ENCODE measurements at regions not wholly inside any gene's neighbourhood (a gene's known extent, or its start where the extent isn't known, plus 50 kb on each side); places are given as distances from the start of the nearest gene placed in this dataset.

GRCh38 chr16:85386467-85387170 is 226.5 kb upstream of the GSE1 start:
- no peaks in the 10 kb centered on the region for H3K9me1 ChIP-seq (ENCODE audit: control insufficient read depth, extremely low read depth, insufficient read depth, low read length)
- H3K4me3 ChIP-seq (ENCODE audit: control insufficient read depth in 2 of 3, extremely low read depth in 1 of 3, insufficient read depth in 2 of 3, low read depth in 1 of 3, low read length in 3 of 3): no peak overlapping the region
- TF ChIP-seq CTCF (optimal IDR thresholded peaks at IDR 0.05 in 1 of 3, IDR thresholded peaks at IDR 0.05 in 1 of 3, conservative IDR thresholded peaks at IDR 0.05 in 1 of 3; ENCODE audit: extremely low read depth in 1 of 3, insufficient read depth in 2 of 3, low read length in 3 of 3) (no peak), EZH2 (IDR thresholded peaks at IDR 0.05; ENCODE audit: low read length) (no peak)
- H3K4me1 ChIP-seq (ENCODE audit: control insufficient read depth, extremely low read depth, insufficient read depth, low read length): peaks cover 37% of the 10 kb centered on the region
- no peak overlapping the region for H2AFZ ChIP-seq (ENCODE audit: control insufficient read depth, low read length)
- no peak overlapping the region for H3K9ac ChIP-seq (ENCODE audit: control insufficient read depth, extremely low read depth, insufficient read depth, low read length)
- FAIRE-seq (no peak), DNase-seq (ENCODE audit: low read depth, low spot score) (no peak)
- peaks cover 5% of the 10 kb centered on the region for H4K20me1 ChIP-seq (ENCODE audit: control insufficient read depth, extremely low read depth, insufficient read depth, low read length)
- H3K36me3 ChIP-seq (ENCODE audit: control insufficient read depth in 2 of 2, extremely low read depth in 1 of 2, insufficient read depth in 2 of 2, low read length in 2 of 2): no peaks in the 10 kb centered on the region
- H3K79me2 ChIP-seq (ENCODE audit: control insufficient read depth, insufficient read depth, low read length): no peaks in the 10 kb centered on the region
- no peak overlapping the region for H3K27ac ChIP-seq (ENCODE audit: control insufficient read depth, insufficient read depth, low read length)
- H3K9me3 ChIP-seq (ENCODE audit: control insufficient read depth, low read depth, low read length): no peaks in the 10 kb centered on the region
- peaks cover 5% of the 10 kb centered on the region for H3K27me3 ChIP-seq (ENCODE audit: control insufficient read depth, extremely low read depth, insufficient read depth, low read length)
- no peak overlapping the region for H3K4me2 ChIP-seq (ENCODE audit: control insufficient read depth, extremely low read depth, insufficient read depth, low read depth, low read length)
- dilution Hi-C loops (cut with MboI; ENCODE audit: extremely low pct_ligation_motif_present, low sequenced_read_pairs): no loop called here

GRCh38 chr16:85387171-85387507 is 226.0 kb upstream of the GSE1 start:
- no peak overlapping the region for H3K4me2 ChIP-seq (ENCODE audit: control insufficient read depth, extremely low read depth, insufficient read depth, low read depth, low read length)
- no peaks in the 10 kb centered on the region for H3K36me3 ChIP-seq (ENCODE audit: control insufficient read depth in 2 of 2, extremely low read depth in 1 of 2, insufficient read depth in 2 of 2, low read length in 2 of 2)
- H3K4me1 ChIP-seq (ENCODE audit: control insufficient read depth, extremely low read depth, insufficient read depth, low read length): peaks cover 41% of the 10 kb centered on the region
- FAIRE-seq (no peak), DNase-seq (ENCODE audit: low read depth, low spot score) (no peak)
- peaks cover 5% of the 10 kb centered on the region for H3K27me3 ChIP-seq (ENCODE audit: control insufficient read depth, extremely low read depth, insufficient read depth, low read length)
- H3K9me1 ChIP-seq (ENCODE audit: control insufficient read depth, extremely low read depth, insufficient read depth, low read length): no peaks in the 10 kb centered on the region
- H2AFZ ChIP-seq (ENCODE audit: control insufficient read depth, low read length): no peak overlapping the region
- no peak for TF ChIP-seq CTCF (optimal IDR thresholded peaks at IDR 0.05 in 1 of 3, IDR thresholded peaks at IDR 0.05 in 1 of 3, conservative IDR thresholded peaks at IDR 0.05 in 1 of 3; ENCODE audit: extremely low read depth in 1 of 3, insufficient read depth in 2 of 3, low read length in 3 of 3)
- TF ChIP-seq EZH2 (IDR thresholded peaks at IDR 0.05; ENCODE audit: low read length): no peak
- dilution Hi-C loops (cut with MboI; ENCODE audit: extremely low pct_ligation_motif_present, low sequenced_read_pairs): no loop called here
- H3K9me3 ChIP-seq (ENCODE audit: control insufficient read depth, low read depth, low read length): no peaks in the 10 kb centered on the region
- no peak overlapping the region for H3K4me3 ChIP-seq (ENCODE audit: control insufficient read depth in 2 of 3, extremely low read depth in 1 of 3, insufficient read depth in 2 of 3, low read depth in 1 of 3, low read length in 3 of 3)
- no peak overlapping the region for H3K9ac ChIP-seq (ENCODE audit: control insufficient read depth, extremely low read depth, insufficient read depth, low read length)
- H3K79me2 ChIP-seq (ENCODE audit: control insufficient read depth, insufficient read depth, low read length): no peaks in the 10 kb centered on the region
- no peak overlapping the region for H3K27ac ChIP-seq (ENCODE audit: control insufficient read depth, insufficient read depth, low read length)
- peaks cover 5% of the 10 kb centered on the region for H4K20me1 ChIP-seq (ENCODE audit: control insufficient read depth, extremely low read depth, insufficient read depth, low read length)
